HL-60 (cell line): ENCODE measurements at regions not wholly inside any gene's neighbourhood (a gene's known extent, or its start where the extent isn't known, plus 50 kb on each side); places are given as distances from the start of the nearest gene placed in this dataset.

ENCODE experiments used
- CTCF ChIP-seq: IDR thresholded peaks from one replicate; pipeline ENCODE4 v1.5.1; 2011; ENCODE audit warnings: low read length, control low read depth, inconsistent platforms; ENCODE audit not compliant: insufficient read depth
- GABPA ChIP-seq: IDR thresholded peaks from 2 replicates; pipeline ENCODE4 v1.6.1; 2012; ENCODE audit warnings: low read depth
- POLR2AphosphoS5 ChIP-seq: IDR thresholded peaks from 2 replicates; pipeline ENCODE4 v1.6.1; 2012; ENCODE audit warnings: low read depth
- SPI1 ChIP-seq: IDR thresholded peaks from 2 replicates; pipeline ENCODE4 v1.6.1; 2012; ENCODE audit warnings: low read depth, mild to moderate bottlenecking, borderline replicate concordance
- TF ChIP-seq, protein P1 (sequence below): IDR thresholded peaks from 2 replicates; pipeline ENCODE4 v1.6.1; 2012; ENCODE audit warnings: low read depth; ENCODE audit not compliant: insufficient replicate concordance

DNA sequence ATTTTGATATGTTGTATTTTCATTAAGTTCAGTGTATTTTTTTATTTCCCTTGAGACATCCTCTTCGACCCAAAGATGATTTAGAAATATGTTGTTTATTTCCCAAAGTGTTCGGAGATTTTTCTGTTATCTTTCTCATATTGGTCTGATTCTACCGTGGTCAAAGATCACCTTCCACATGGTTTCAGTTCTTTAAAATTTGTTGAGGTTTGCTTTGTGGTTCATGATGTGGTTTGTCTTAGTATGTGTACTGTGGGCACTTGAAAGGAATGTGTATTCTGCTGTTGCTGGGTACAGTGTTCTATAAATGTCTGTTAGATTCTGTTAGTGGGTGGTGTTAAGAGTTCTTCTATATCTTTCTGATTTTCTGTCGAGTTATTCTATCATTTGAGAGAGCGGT, 103.4 kb upstream of the FHIT start:
- TF ChIP-seq CTCF = no peak
- no peak for TF ChIP-seq POLR2AphosphoS5
- TF ChIP-seq, protein P1, sequence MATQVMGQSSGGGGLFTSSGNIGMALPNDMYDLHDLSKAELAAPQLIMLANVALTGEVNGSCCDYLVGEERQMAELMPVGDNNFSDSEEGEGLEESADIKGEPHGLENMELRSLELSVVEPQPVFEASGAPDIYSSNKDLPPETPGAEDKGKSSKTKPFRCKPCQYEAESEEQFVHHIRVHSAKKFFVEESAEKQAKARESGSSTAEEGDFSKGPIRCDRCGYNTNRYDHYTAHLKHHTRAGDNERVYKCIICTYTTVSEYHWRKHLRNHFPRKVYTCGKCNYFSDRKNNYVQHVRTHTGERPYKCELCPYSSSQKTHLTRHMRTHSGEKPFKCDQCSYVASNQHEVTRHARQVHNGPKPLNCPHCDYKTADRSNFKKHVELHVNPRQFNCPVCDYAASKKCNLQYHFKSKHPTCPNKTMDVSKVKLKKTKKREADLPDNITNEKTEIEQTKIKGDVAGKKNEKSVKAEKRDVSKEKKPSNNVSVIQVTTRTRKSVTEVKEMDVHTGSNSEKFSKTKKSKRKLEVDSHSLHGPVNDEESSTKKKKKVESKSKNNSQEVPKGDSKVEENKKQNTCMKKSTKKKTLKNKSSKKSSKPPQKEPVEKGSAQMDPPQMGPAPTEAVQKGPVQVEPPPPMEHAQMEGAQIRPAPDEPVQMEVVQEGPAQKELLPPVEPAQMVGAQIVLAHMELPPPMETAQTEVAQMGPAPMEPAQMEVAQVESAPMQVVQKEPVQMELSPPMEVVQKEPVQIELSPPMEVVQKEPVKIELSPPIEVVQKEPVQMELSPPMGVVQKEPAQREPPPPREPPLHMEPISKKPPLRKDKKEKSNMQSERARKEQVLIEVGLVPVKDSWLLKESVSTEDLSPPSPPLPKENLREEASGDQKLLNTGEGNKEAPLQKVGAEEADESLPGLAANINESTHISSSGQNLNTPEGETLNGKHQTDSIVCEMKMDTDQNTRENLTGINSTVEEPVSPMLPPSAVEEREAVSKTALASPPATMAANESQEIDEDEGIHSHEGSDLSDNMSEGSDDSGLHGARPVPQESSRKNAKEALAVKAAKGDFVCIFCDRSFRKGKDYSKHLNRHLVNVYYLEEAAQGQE = no peak
- TF ChIP-seq SPI1 = no peak
- no peak for TF ChIP-seq GABPA
